GM10266 (cell line): ENCODE measurements at regions not wholly inside any gene's neighbourhood (a gene's known extent, or its start where the extent isn't known, plus 50 kb on each side); places are given as distances from the start of the nearest gene placed in this dataset.

Experiments used
- DNase-seq: peaks from one replicate; pipeline ENCODE4 v3.0.0; 2012; ENCODE audit errors: extremely low spot score
- CTCF ChIP-seq: IDR thresholded peaks from 2 replicates; pipeline ENCODE4 v1.5.1; 2012; ENCODE audit warnings: mild to moderate bottlenecking, low read depth; ENCODE audit not compliant: control insufficient read depth, insufficient read depth; ENCODE audit errors: missing control alignments

- no peak for TF ChIP-seq CTCF
- DNase-seq: no peak
These were observed 195.5 kb downstream of the ADSS2 start for GRCh38 chr1:244256086-244256676.

- TF ChIP-seq CTCF: no peak
These were observed 187.5 kb downstream of the ADSS2 start for GRCh38 chr1:244264163-244264562.

GRCh38 chr1:244265507-244265906 is 186.2 kb downstream of the ADSS2 start:
- no peak for DNase-seq
- TF ChIP-seq CTCF: no peak

More at GRCh38 chr1:244264163-244264562, 187.5 kb downstream of the ADSS2 start:
- no peak for DNase-seq

- TF ChIP-seq CTCF: no peak
- DNase-seq: no peak
These were observed 182.5 kb downstream of the ADSS2 start for GRCh38 chr1:244269169-244269568.

- DNase-seq: no peak
- TF ChIP-seq CTCF: no peak
These were observed 180.7 kb downstream of the ADSS2 start for GRCh38 chr1:244271004-244271403.

GRCh38 chr1:244271691-244272308 is 179.9 kb downstream of the ADSS2 start:
- no peak for TF ChIP-seq CTCF
- DNase-seq: no peak

GRCh38 chr1:244272471-244273261 is 179.0 kb downstream of the ADSS2 start:
- peak; percentile 99 for TF ChIP-seq CTCF
- peak; percentile 69 for DNase-seq
